ENCODE measurements at regions not wholly inside any gene's neighbourhood (a gene's known extent, or its start where the extent isn't known, plus 50 kb on each side); places are given as distances from the start of the nearest gene placed in this dataset.

GRCh38 chr9:130755377-130756007 lies 61.9 kb downstream of the EXOSC2 start:
- DNase-seq = no peak

DNA sequence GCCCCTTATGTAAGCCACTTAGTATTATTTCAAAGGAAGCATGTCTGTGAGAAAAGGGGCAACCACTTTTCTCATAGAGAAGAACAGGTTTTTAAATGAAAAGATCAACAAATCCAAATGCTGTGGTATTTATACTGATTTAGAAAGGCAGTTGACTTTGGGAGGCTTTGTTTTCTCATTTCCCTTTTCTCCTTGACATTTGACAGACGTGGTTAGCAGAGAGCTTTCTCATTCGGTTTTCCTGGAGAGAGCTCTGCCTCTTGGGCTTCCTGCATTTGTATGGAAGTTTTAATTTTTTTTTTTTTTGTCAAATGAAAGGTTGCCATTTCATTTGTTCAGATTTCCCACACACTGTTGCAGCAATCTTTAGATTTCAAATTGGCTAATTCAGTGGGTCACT lies 62.5 kb downstream of the EXOSC2 start:
- no peak for DNase-seq

GRCh38 chr9:130756455-130757152 lies 63.0 kb downstream of the EXOSC2 start:
- no peak for DNase-seq

DNA sequence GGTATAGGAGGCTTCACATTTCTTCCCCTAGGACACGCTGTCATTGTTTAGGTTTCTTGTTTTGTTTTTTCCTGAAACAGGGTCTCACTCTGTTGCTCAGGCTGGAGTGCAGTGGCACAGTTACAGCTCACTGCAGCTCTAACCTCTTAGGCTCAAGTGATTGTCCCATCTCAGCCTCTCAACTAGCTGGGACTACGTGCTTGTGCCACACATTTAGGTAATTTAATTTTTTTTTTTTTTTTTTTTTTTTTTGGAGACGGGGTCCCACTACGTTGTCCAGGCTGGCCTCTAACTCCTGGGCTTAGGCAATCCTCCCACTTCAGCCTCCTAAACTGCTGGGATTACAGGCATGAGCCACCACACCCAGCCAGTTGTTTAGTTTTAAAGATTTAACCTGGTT lies 66.2 kb downstream of the EXOSC2 start:
- no peak for DNase-seq

- no peak for DNase-seq
These were observed 70.0 kb downstream of the EXOSC2 start for GRCh38 chr9:130763331-130764171.

- no peak for DNase-seq
These were observed 69.7 kb upstream of the ABL1 start for GRCh38 chr9:130765137-130766020.

DNA sequence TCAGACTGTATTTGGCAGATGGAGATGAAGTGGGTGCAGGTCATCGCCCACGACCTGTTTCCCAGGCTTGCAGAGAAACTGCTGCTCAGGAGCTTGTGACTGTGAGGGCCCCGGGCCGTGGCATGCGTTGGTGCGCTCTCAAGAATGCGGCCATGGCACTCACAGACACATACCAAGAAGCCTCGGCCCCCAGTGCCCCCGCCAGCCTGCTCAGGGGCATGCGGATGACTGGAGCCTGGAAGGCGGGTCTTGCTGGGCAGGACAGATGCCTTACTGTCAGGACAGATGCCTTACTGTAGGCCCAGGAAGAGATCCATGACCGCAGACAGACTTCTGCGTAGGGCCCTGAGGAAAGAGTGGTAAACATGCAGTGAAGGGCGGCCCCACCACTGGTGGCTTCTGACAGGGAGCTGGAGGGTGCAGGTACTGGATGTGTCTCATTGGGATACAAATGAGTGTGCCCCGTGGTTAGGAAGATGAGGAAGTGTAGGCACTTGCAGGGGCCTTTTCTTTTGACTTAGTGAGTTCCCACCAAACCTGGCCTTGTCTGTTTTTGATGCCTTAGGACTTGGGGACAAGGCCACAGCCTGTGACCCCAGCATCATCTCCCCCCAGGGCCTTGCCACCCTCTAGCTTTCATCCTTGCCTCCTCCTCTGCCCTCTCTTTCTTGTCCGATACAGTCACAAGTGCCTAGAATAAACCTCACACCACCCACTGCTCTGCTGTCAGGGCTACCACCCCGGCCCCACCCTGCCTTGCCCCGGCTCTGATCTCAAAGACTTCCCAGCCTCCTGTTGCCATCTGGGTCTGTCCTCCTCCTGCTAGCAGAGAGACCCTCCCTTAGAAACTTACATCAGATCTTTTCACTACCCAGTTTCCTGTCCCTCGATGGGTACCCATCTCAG lies 68.8 kb upstream of the ABL1 start:
- DNase-seq = no peak

- DNase-seq = no peak
These were observed 68.1 kb upstream of the ABL1 start for GRCh38 chr9:130766927-130767307.

DNA sequence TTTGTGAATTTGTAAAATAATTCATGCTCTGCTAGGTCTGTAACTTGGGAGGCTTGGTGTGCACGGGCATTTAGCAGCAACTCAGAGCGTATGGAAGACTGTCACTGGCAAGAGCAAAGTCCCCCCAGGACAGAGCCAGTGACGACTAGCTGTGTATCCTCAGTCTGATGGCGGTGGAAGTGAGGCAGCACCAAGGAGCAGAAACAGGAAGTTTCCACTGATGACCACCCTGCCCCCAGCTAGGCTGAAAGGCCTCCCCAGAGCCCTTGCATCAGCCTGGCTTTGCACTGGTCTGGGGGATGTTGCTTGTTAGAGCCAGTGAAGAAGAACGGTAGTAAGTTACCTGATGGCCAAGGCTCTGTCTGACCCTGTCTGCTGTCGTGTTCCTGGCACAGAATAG lies 66.8 kb upstream of the ABL1 start:
- no peak for DNase-seq

- no peak for DNase-seq
These were observed 66.1 kb upstream of the ABL1 start for GRCh38 chr9:130768891-130769403.

GRCh38 chr9:130770093-130770492 lies 65.0 kb upstream of the ABL1 start:
- DNase-seq = no peak

DNA sequence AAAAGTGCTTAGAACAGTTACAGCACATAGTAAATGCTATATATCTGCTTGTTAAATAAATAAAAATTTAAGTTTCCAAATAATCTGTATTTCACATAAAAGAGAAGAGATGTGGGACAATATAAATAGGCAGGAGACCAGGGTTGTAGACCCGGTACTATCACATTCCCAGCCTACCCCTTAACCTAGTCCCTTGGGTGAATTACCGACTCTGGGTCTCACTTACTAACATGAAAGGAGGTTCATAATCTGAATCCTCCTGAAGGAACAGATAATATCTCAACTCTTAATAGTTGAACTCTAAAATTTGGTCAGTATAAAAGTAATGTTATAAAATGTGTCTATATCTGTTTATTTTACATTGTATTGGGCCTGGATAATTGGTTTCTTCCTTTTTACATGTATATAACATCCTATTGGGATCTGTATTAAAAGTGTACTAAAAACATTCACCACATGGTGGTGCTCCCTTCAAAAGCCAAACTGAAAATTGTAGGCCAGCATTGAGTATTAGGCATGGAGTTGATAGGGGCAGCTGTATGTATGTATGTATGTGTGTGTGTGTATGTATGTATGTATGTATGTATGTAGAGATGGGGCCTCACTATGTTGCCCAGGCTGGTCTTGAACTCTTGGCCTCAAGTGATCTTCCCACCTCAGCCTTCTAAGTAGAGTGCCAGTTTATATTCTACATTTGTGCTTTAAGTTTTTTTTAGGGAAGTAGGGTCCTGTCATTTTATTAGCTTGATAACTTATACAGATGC lies 64.2 kb upstream of the ABL1 start:
- peak; percentile 48 for DNase-seq

DNA sequence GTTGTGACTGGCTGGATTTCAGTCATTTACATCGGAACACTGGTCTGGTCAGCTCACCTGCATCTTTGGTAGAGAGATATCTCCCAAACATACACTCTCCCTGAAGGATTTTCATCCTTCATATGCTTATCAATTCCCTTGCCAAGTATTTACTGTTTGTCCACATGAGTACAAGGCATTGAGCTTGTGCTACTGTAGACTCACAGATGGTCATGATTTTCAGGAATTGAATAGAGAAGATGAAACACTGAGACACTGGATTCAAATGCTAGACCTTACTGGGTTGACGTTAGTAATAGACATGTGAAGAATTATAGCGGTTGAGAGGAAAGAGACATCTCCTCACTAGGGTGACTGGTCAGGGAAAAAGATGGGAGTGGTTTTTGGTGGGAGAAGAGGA lies 62.9 kb upstream of the ABL1 start:
- DNase-seq = no peak

DNA sequence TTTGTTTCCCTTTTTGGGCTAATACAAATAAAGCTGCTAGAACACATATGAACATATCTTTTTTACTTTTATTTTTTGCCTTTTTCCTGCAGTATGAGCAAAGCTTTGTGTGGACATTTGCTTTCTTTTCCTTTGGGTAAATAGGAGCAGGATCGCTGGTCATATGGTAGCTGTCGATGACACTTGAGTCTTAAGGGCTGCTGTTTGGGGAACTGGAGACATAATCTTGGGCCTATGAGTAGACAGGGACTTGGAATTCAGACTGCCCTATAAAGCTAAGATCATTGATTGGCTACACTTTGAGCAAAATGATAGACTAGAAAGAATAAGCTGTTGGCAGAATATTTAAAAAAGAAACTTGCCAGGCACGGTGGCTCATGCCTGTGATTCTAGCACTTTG lies 60.9 kb upstream of the ABL1 start:
- no peak for DNase-seq

- no peak for DNase-seq
These were observed 59.6 kb upstream of the ABL1 start for GRCh38 chr9:130775336-130775991.

- DNase-seq = no peak
These were observed 55.8 kb upstream of the ABL1 start for GRCh38 chr9:130779153-130779855.

DNA sequence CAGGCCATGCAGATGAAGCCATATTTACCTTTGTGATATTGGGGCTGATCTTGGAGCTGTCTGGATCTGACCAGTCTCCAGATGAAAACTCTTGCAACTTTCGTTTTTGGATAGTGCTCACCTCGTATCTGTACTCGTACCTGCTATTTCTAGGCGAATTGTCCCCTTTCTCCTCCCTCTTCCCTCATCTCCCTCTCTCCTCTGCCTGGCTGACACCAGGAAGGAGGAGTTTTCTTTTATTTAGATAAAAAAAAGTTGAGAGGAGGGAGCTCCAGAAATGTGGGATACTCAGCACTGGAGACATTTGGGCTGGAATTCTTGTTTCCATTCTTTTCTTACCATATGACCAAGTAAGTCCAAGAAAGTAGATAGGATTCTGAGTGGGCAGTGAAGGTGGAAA lies 54.6 kb upstream of the ABL1 start:
- no peak for DNase-seq

GRCh38 chr9:130780865-130781504 lies 54.1 kb upstream of the ABL1 start:
- no peak for DNase-seq

DNA sequence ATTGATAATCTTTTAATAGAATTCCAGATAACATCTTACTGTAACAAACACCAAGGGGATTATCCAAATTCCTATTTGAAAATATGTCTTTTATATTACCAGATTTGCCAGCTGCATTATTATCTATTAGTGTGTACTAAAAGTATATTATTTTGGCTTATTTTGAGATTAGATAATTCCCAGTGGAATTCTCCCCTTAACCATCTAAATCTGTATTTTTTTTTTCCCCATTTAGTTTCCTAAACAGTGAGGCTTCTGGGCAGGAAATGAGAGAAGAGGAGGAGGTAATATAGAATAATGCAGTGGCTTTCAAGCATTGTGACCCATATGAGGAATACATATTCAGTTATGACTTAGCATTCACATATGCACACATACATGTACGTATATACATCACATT lies 53.5 kb upstream of the ABL1 start:
- no peak for DNase-seq

Data from CD4-positive, alpha-beta T cell treated with Interleukin-21 for 1 hour (primary cell).